GM19025 (cell line): ENCODE measurements at regions not wholly inside any gene's neighbourhood (a gene's known extent, or its start where the extent isn't known, plus 50 kb on each side); places are given as distances from the start of the nearest gene placed in this dataset.
"Not testable (repeated sequence)": the region's sequence is repeated elsewhere in the genome, so short reads cannot be mapped to it uniquely, and the experiment has no call there.

Experiments used
- ATAC-seq: cut with Tn5 transposase; IDR thresholded peaks from one replicate; pipeline ENCODE4 v1.9.1; 2021; ENCODE audit warnings: mild to moderate bottlenecking, low read depth, moderate library complexity; ENCODE audit not compliant: unreplicated experiment

DNA sequence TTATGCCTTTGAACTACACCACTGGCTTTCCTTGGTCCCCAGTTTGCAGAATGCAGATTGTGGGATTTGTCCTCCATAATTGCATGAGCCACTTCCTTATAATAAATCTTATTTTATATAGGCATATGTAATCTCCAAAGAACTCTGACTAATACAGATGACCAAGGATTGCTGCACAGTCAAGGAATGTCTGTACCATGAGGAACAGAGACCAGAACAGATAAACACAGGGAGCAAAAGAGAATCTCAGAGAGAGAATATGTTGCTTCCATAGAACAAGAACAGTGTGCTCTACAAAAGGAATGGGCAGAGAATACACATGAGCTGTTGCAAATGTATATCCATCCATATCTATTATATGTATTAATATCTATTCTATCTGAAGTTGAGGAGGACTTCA is 111.1 kb downstream of the ADRA2C start:
- no peak for ATAC-seq

GRCh38 chr4:3877868-3878267 is 111.7 kb downstream of the ADRA2C start:
- ATAC-seq = no peak

- no peak for ATAC-seq
These were observed 112.5 kb downstream of the ADRA2C start for GRCh38 chr4:3878678-3879077.

GRCh38 chr4:3879681-3880614 is 113.8 kb downstream of the ADRA2C start:
- ATAC-seq = no peak

- no peak for ATAC-seq
These were observed 114.5 kb downstream of the ADRA2C start for GRCh38 chr4:3880615-3881120.

DNA sequence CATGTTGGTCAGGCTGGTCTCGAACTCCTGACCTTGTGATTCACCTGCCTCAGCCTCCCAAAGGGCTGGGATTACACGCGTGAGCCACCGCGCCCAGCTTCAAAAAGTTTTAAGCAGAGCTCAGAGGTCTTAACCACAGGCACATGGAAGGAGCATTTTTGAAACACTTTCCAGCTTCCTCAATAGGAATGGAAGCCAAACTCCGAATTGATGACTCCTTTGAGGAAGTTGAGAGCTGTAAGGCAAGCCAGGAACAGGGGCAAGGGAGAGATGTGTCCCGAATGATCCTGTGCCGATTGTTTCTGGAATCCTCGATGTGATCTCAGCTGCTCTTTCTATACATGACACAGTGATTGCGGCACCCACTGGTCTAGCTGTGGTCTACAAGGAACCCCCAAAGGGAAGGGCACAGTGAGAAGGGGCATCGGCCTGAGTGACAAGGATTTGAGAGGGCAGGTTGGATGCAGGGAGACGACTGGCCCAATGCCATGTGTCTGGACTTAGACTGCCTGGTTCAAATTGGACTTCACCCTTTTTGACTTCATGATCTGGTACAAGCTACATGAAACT is 116.2 kb downstream of the ADRA2C start:
- not testable (repeated sequence) for ATAC-seq

DNA sequence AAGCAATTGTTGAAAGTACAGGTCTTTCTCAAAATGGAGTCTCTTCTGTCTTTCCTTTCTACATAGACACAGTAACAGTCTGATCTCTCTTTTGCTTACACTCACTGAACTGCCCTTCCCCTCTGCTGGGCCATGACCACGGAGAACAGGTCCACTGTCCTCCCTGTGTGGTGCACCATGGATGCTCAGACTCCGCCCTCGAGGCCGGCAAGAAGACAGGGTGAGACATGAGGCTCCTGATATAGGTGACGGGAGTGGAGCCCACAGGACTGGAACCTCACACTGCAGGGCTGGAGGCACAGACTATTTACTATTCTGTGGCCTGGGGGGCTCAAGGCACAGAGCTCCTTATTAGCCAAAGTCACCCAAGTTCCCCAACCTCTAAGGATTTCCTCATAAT is 118.1 kb downstream of the ADRA2C start:
- not testable (repeated sequence) for ATAC-seq

DNA sequence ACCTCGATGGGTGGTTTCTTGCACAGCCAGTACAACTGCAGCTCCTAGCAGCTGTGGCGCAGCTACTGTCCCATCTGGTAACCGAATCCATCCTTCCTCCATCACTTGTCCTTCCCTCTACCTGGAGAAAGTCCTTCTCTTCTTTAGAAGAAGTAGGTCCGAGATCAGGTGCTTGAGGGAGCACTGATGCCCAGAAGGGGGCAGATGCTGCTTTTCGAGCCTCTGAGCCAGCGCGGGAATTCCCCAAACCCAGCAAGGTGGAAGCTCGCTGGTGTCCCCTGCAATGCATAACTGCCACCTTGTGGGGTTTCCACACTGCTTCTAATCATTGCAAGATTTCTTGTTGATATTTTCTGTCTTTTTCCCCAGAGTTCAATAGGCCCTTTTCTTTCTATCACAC is 127.4 kb downstream of the ADRA2C start:
- ATAC-seq = not testable (repeated sequence)

- ATAC-seq = not testable (repeated sequence)
These were observed 128.1 kb downstream of the ADRA2C start for GRCh38 chr4:3894086-3894959.

- ATAC-seq = no peak
These were observed 130.3 kb downstream of the ADRA2C start for GRCh38 chr4:3896441-3896840.

DNA sequence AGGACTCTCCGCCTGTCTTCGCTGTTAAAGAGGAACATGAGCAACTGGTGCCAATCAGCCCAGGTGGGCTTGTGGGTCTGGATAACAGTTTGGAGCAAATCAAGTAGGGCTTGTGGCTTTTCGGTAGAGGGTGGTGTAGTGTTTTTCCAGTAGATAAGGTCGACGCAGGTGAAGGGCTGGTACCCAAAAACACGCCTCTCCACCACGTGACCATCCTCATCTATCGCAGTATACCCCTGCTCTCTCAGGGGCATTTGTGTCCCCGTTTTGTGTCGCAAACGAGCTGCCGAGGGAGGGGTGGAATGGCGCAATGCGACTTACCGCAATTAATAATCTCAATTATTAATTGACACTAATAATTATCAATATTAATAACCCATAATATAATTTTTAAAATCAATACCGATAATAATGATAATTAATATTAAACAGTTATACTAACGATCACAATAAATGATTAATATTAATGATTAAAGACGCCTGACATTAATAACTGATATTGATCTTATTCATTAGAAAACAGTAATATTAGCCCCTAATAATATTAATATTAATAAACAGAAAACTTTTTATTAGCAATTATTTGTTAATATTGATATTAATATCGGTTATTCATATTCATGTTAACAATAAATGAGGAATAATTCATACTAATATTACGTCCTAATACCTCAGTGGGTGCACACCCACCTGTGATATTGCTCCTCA is 130.8 kb downstream of the ADRA2C start:
- ATAC-seq = not testable (repeated sequence)

DNA sequence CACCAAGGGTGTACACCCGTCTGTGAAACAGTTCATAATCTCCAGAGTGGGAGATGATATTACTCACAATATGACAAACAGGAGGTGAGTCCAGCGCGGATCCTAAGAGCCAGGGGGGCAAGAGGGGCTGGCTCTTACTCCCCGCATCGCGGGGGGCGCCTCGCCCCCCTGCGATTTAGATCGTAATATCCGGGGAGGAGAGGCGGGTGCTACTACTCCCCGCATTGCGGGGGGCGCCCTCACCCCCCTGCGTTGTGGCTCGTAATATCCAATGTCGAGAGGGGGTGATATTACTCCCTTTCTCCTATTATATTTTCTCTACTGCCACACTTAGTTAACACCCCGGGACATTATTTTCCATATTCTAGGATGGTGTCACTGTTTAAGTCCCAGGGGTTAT is 131.9 kb downstream of the ADRA2C start:
- no peak for ATAC-seq

DNA sequence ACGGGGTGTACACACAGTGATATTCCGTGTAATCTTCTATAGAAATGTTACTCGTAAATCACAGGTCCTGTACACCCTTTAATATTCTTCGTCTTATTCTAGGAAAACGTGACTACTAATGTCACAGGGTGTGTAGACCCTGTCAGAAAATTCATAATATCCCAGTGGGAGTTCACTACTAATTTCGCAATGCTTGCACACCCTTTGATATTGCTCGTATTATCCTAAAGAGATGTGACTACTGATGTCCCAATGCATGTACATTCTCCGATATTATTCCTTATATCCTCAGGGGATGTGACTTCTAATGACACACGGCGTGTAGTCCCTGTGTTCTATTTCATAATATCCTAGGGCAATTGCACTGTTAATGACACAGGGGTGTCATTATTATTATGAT is 132.7 kb downstream of the ADRA2C start:
- ATAC-seq = not testable (repeated sequence)

GRCh38 chr4:3904264-3904955 is 138.2 kb downstream of the ADRA2C start:
- not testable (repeated sequence) for ATAC-seq

DNA sequence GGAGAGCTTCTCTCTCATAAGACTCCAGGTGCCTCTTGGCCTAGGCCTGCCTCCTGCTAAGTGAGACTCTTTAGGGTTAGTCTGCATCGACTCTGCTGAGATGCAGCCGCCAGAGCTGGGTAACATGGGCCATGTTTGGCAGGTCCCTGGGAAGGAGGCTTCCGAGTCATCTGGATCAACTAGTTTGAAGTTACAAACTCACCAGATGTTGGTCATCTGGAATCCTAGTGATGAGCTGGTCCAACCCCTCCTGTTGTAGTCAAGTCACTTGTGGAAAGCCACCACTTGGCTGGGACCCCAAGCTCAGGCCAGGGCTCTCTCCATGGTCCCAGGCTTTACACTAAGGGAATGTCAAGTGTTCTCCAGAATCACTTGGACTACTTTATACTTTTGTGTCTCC is 143.4 kb downstream of the ADRA2C start:
- not testable (repeated sequence) for ATAC-seq

DNA sequence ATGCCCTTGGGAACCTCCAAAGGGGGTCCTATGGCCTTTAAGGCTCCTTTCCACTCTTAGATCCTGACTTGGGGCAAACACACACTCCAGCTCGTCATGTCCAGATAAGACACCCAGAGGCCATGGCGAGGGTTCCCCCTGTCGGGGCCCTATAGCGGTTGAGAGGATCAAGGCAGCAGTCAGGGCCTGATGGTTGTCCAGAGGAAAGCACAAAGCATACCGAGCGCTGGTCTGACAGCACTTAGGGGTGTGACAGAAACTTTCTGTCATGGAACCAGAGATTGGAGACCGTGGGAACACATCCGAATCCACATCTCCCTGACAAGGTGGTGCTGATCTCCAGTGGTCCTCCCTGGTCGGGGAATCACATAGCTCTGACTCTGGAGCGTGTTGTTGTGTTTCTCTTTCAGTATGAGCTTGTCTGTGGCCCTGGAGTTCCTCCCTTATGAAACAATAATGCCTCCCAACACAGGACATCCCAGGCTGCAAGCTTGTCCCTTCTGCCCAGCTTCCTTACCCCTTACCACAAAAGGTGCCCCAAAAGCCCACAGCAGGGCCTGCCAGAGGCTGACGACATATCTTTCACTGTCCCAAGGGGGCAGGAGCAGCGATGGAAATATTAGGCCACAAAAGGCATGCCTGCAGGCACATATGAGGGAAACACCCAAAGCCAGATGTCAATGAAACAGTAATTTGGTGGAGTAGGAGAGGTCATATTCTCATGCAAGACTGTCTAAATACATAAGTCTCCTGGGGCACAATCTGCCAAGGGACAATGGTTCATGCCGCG is 144.2 kb downstream of the ADRA2C start:
- ATAC-seq = not testable (repeated sequence)

GRCh38 chr4:3911252-3911856 is 145.2 kb downstream of the ADRA2C start:
- ATAC-seq = no peak

DNA sequence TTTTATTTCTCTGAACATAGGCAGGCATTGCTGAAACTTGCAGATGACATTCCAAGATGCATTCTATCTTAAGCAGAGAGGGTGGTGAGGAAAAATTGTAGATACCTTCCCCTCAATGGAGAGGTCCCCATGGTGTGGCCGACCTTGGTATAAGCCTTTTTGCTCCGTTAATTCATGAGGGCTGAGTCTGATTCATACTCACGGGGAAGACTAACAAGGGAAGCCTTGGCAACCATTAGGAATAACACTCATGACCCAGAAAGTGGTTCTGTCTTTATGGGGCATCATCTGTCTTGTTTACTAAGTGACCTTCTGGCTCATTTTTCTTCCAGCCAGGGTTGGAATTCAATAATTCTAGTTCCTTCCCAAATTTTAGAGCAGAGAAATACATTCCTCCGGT is 148.3 kb downstream of the ADRA2C start:
- ATAC-seq = not testable (repeated sequence)
